ENCODE measurements at regions not wholly inside any gene's neighbourhood (a gene's known extent, or its start where the extent isn't known, plus 50 kb on each side); places are given as distances from the start of the nearest gene placed in this dataset.

DNA sequence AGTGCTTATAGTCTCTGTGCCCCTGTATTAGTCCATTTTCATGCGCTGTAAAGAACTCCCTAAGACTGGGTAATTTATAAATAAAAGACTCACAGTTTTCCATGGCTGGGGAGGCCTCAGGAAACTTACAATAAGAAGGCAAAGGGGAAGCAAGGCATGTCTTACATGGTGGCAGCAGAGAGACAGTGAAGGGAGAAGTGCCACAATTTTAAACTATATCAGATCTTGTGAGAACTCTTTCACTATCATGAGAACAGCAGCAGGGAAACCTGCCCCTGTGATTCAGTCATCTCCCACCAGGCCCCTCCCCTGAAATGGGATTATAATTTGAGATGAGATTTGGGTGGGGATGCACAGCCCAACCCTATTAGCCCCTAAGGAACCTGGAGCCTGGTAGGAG, 243.2 kb downstream of the EDEM1 start:
- TF ChIP-seq, protein P1, sequence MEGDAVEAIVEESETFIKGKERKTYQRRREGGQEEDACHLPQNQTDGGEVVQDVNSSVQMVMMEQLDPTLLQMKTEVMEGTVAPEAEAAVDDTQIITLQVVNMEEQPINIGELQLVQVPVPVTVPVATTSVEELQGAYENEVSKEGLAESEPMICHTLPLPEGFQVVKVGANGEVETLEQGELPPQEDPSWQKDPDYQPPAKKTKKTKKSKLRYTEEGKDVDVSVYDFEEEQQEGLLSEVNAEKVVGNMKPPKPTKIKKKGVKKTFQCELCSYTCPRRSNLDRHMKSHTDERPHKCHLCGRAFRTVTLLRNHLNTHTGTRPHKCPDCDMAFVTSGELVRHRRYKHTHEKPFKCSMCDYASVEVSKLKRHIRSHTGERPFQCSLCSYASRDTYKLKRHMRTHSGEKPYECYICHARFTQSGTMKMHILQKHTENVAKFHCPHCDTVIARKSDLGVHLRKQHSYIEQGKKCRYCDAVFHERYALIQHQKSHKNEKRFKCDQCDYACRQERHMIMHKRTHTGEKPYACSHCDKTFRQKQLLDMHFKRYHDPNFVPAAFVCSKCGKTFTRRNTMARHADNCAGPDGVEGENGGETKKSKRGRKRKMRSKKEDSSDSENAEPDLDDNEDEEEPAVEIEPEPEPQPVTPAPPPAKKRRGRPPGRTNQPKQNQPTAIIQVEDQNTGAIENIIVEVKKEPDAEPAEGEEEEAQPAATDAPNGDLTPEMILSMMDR (IDR thresholded peaks at IDR 0.05) = no peak
- no peak for TF ChIP-seq POLR2A (IDR thresholded peaks at IDR 0.05)
- no peak for TF ChIP-seq POLR2AphosphoS5 (IDR thresholded peaks at IDR 0.05)
